ENCODE measurements at regions not wholly inside any gene's neighbourhood (a gene's known extent, or its start where the extent isn't known, plus 50 kb on each side); places are given as distances from the start of the nearest gene placed in this dataset.
"Not testable (repeated sequence)": the region's sequence is repeated elsewhere in the genome, so short reads cannot be mapped to it uniquely, and the experiment has no call there.

DNA sequence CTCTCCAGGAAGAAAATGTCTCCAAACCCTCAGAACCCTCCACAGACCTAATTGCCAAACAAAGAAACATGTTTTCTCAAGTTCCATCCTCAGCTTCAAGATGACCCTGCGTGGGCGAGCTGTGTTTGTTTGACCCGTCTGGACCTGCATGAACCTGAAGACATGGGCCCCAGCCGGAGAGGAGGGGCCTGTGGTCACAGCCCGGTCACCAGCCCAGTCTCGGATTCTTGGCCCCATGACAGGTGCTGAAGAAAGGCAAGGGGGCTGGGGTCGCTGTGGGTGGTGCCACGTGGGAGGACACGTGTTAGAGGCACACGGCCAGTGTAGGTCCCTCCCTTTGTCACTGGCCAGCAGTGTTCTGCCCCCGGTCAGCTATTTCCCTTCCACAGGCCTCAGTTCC is 118.1 kb upstream of the FOXD4L5 start:
- TF ChIP-seq JUND (IDR thresholded peaks at IDR 0.05); FOXJ3 (CRISPR knock-in tag; IDR thresholded peaks at IDR 0.05); RFX5 (IDR thresholded peaks at IDR 0.05; ENCODE audit: low read length); EP300 (IDR thresholded peaks at IDR 0.05; ENCODE audit: borderline replicate concordance in 1 of 2, low read depth in 1 of 2, low read length in 1 of 2); ELF1 (IDR thresholded peaks at IDR 0.05): not testable (repeated sequence)
- TF ChIP-seq, protein P1, sequence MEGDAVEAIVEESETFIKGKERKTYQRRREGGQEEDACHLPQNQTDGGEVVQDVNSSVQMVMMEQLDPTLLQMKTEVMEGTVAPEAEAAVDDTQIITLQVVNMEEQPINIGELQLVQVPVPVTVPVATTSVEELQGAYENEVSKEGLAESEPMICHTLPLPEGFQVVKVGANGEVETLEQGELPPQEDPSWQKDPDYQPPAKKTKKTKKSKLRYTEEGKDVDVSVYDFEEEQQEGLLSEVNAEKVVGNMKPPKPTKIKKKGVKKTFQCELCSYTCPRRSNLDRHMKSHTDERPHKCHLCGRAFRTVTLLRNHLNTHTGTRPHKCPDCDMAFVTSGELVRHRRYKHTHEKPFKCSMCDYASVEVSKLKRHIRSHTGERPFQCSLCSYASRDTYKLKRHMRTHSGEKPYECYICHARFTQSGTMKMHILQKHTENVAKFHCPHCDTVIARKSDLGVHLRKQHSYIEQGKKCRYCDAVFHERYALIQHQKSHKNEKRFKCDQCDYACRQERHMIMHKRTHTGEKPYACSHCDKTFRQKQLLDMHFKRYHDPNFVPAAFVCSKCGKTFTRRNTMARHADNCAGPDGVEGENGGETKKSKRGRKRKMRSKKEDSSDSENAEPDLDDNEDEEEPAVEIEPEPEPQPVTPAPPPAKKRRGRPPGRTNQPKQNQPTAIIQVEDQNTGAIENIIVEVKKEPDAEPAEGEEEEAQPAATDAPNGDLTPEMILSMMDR (IDR thresholded peaks at IDR 0.05), result not testable (repeated sequence)

All from SK-N-SH (cell line).